ENCODE measurements at regions not wholly inside any gene's neighbourhood (a gene's known extent, or its start where the extent isn't known, plus 50 kb on each side); places are given as distances from the start of the nearest gene placed in this dataset.

DNA sequence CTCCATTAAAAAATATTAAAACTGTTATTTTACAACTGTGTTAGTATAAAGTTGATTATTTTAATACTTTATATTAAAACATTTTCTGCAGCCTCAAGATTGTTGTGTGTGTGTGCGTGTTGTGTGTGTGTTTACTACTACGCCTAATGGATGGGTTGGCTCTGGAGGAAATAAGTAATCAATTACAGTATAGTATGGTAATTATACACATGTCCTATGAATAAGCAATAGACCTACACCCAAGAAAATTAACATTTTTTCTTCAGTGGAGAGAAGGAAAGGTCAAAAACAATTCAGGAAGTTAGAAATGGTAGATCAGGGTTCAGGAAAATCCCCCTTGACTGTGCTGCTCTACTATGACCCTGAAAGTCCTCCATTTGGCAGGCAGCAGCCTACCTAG lies 65.7 kb upstream of the DYRK2 start:
- no peak overlapping the region for H2BK120ac ChIP-seq (ENCODE audit: low read depth, low read length)
- H3K4ac ChIP-seq (ENCODE audit: low read depth, low read length), result no peak overlapping the region
- no peak overlapping the region for H4K8ac ChIP-seq (ENCODE audit: low read depth, low read length)
- no peak overlapping the region for H3K56ac ChIP-seq (ENCODE audit: low read length)
- H2AK5ac ChIP-seq (ENCODE audit: low read length), result no peak overlapping the region
- no peak overlapping the region for H3K4me3 ChIP-seq (ENCODE audit: low read length)
- no peak overlapping the region for H2BK5ac ChIP-seq (ENCODE audit: low read length)
- no peaks in the 10 kb centered on the region for H3K79me2 ChIP-seq (ENCODE audit: control insufficient read depth, insufficient read depth, low read length)
- peaks cover 4% of the 10 kb centered on the region for H3K4me1 ChIP-seq (ENCODE audit: control insufficient read depth, low read depth, low read length)
- no CpG with 5 or more reads among the region's 2 CpGs for WGBS (ENCODE audit: extremely low coverage, insufficient coverage, low lambda C conversion rate)
- no peaks in the 10 kb centered on the region for H3K36me3 ChIP-seq (ENCODE audit: control insufficient read depth, insufficient read depth, low read length)
- H4K5ac ChIP-seq (ENCODE audit: low read length), result no peak overlapping the region
- no peaks in the 10 kb centered on the region for H3K79me1 ChIP-seq (ENCODE audit: low read length)
- H3K4me2 ChIP-seq (ENCODE audit: low read length), result no peak overlapping the region
- no peak overlapping the region for H3K27ac ChIP-seq (ENCODE audit: low read depth, low read length)
- no peak for DNase-seq
- H3K18ac ChIP-seq (ENCODE audit: low read length), result no peak overlapping the region
- no peak overlapping the region for H3K23ac ChIP-seq (ENCODE audit: low read length)
- no peak overlapping the region for H3K9ac ChIP-seq (ENCODE audit: low read length)
- H3K27me3 ChIP-seq (ENCODE audit: insufficient read depth, low read length, poor library complexity), result no peaks in the 10 kb centered on the region
- no peak overlapping the region for H2BK15ac ChIP-seq (replicated peaks; ENCODE audit: low read depth)

DNA sequence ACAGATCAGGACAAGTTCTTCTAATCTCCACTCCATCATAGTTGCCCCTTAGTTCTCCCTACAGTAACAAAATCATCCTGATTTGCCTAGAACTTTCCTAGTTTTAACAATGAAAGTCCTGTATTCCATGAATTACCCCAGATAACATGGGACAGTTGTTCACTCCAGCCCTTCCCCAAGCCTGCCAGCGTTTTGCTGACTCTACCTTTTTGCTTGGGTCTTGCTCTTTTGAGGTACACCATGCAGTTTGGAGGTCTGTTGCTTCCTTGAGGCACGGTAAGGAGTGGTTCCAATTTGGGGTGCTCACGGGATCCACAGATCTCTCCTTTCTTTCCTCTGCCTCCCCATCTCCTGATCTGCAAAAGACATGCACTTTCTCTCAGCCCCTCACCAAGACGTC lies 61.6 kb upstream of the DYRK2 start:
- no peak overlapping the region for H3K4ac ChIP-seq (ENCODE audit: low read depth, low read length)

DNA sequence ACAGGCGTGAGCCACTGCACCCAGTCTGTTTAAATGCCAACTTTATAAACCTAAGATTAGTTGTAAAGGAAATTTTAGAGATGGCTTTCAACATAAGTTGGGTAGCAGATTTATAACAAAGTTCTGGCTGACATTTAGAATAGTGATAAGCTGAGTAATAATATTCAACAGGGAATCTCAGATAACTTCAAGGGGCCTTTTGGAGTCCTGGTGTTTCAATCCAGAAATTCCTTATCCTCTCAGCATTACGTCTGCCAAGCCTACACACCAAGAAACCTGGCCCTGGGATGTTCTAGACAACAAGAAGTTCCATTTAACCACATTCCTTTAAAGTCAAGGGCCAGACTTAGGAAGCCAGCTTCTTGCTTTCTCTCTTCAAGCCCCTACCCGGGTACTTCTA lies 59.5 kb upstream of the DYRK2 start:
- H3K4me1 ChIP-seq (ENCODE audit: control insufficient read depth, low read depth, low read length), result peaks cover 4% of the 10 kb centered on the region
- no peak overlapping the region for H3K56ac ChIP-seq (ENCODE audit: low read length)
- H3K79me2 ChIP-seq (ENCODE audit: control insufficient read depth, insufficient read depth, low read length), result no peaks in the 10 kb centered on the region
- DNase-seq, result no peak
- H4K8ac ChIP-seq (ENCODE audit: low read depth, low read length), result no peak overlapping the region
- H3K4ac ChIP-seq (ENCODE audit: low read depth, low read length), result no peak overlapping the region
- no peak overlapping the region for H3K4me3 ChIP-seq (ENCODE audit: low read length)
- no peak overlapping the region for H2BK5ac ChIP-seq (ENCODE audit: low read length)
- no peaks in the 10 kb centered on the region for H3K79me1 ChIP-seq (ENCODE audit: low read length)
- no peak overlapping the region for H3K27ac ChIP-seq (ENCODE audit: low read depth, low read length)
- no peaks in the 10 kb centered on the region for H3K36me3 ChIP-seq (ENCODE audit: control insufficient read depth, insufficient read depth, low read length)
- no peak overlapping the region for H2BK15ac ChIP-seq (replicated peaks; ENCODE audit: low read depth)
- H3K23ac ChIP-seq (ENCODE audit: low read length), result no peak overlapping the region
- H3K27me3 ChIP-seq (ENCODE audit: insufficient read depth, low read length, poor library complexity), result no peaks in the 10 kb centered on the region
- no CpG with 5 or more reads among the region's 3 CpGs for WGBS (ENCODE audit: extremely low coverage, insufficient coverage, low lambda C conversion rate)
- H4K5ac ChIP-seq (ENCODE audit: low read length), result no peak overlapping the region
- H3K18ac ChIP-seq (ENCODE audit: low read length), result no peak overlapping the region
- H2BK120ac ChIP-seq (ENCODE audit: low read depth, low read length), result no peak overlapping the region
- H3K4me2 ChIP-seq (ENCODE audit: low read length), result no peak overlapping the region
- H2AK5ac ChIP-seq (ENCODE audit: low read length), result no peak overlapping the region
- H3K9ac ChIP-seq (ENCODE audit: low read length), result no peak overlapping the region

More for the DNA sequence above, 61.6 kb upstream of the DYRK2 start:
- no peak overlapping the region for H3K9ac ChIP-seq (ENCODE audit: low read length)
- no peak overlapping the region for H4K8ac ChIP-seq (ENCODE audit: low read depth, low read length)
- H3K27me3 ChIP-seq (ENCODE audit: insufficient read depth, low read length, poor library complexity), result no peaks in the 10 kb centered on the region
- no peak overlapping the region for H3K27ac ChIP-seq (ENCODE audit: low read depth, low read length)
- H3K56ac ChIP-seq (ENCODE audit: low read length), result no peak overlapping the region
- H2BK120ac ChIP-seq (ENCODE audit: low read depth, low read length), result no peak overlapping the region
- no peak overlapping the region for H3K18ac ChIP-seq (ENCODE audit: low read length)
- no peaks in the 10 kb centered on the region for H3K36me3 ChIP-seq (ENCODE audit: control insufficient read depth, insufficient read depth, low read length)
- no peak overlapping the region for H2AK5ac ChIP-seq (ENCODE audit: low read length)
- no peak overlapping the region for H3K4me2 ChIP-seq (ENCODE audit: low read length)
- no peak overlapping the region for H2BK5ac ChIP-seq (ENCODE audit: low read length)
- WGBS (ENCODE audit: extremely low coverage, insufficient coverage, low lambda C conversion rate), result no CpG with 5 or more reads among the region's 4 CpGs
- H4K5ac ChIP-seq (ENCODE audit: low read length), result no peak overlapping the region
- H3K4me3 ChIP-seq (ENCODE audit: low read length), result no peak overlapping the region
- no peak for DNase-seq
- H2BK15ac ChIP-seq (replicated peaks; ENCODE audit: low read depth), result no peak overlapping the region
- no peaks in the 10 kb centered on the region for H3K79me1 ChIP-seq (ENCODE audit: low read length)
- H3K4me1 ChIP-seq (ENCODE audit: control insufficient read depth, low read depth, low read length), result peaks cover 4% of the 10 kb centered on the region
- H3K23ac ChIP-seq (ENCODE audit: low read length), result no peak overlapping the region
- H3K79me2 ChIP-seq (ENCODE audit: control insufficient read depth, insufficient read depth, low read length), result no peaks in the 10 kb centered on the region

DNA sequence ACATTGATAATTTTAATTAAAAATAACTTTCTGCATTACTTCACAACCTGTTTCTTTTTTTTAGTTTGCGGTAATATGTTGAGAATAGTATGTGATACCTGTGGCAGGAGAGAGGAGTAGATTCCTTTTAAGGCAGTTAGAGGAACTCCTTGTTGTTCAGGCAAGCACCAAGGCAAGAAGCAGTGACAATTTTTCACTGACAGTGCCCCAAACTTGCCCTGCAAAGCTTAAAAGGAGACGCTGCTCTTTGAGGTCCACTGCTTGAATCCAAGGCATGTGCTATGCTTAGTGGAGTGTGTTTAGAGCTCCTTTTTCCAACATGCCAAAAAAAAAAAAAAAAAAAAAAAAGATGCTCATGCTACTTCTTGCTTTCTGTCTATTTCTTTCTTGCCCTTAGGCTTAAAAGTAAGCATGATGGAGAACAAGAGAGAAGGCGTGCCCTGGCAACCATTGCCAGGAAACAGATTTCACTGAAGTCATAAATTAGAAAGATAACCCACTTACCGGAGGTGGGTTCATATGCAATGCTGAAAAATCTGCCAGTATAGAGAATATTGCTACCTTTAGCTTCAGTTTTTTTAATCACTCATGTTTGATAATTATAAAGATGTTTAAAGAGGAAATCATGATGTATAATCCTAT lies 58.3 kb upstream of the DYRK2 start:
- H3K56ac ChIP-seq (ENCODE audit: low read length), result no peak overlapping the region
- no CpG with 5 or more reads among the region's 4 CpGs for WGBS (ENCODE audit: extremely low coverage, insufficient coverage, low lambda C conversion rate)

DNA sequence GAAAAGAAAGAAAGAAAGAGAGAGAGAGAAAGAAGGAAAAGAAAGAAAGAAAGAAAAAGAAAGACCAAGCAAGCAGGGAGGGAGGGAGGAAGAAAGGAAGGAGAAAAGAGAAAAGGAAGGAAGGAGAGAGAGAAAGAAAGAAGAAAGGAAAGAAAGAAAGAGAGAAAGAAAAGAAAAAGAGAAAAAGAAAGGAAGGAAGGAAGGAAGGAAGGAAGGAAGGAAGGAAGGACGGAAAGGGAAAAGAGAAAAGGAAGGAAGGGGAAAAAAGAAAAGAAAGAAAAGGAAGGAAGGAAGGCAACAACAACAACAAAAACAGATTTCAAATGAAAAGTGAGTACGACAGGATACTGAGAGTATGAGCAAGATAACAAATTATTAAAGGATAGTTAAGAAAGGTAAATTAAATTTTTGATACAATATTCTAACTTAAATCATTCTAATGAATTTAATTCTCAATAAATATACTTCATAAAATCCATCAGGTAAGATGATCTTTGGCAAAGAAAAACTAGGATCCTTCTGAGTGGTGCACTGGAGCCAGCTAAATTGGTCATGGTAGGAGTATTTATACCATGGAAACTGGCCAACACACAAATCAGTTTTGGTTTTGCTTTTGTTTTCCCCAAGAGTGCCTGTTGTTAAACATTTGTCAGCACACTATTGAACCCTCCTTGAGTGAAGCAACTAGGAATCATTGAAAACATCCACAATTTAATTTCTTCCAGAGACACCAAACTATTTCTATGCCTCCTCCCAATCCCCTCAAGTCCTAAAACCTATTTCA lies 56.1 kb upstream of the DYRK2 start:
- no peak overlapping the region for H2AK5ac ChIP-seq (ENCODE audit: low read length)
- no peaks in the 10 kb centered on the region for H3K27me3 ChIP-seq (ENCODE audit: insufficient read depth, low read length, poor library complexity)
- no peak overlapping the region for H4K8ac ChIP-seq (ENCODE audit: low read depth, low read length)
- WGBS (ENCODE audit: extremely low coverage, insufficient coverage, low lambda C conversion rate), result no CpG with 5 or more reads among the region's 2 CpGs
- H2BK5ac ChIP-seq (ENCODE audit: low read length), result no peak overlapping the region
- H3K36me3 ChIP-seq (ENCODE audit: control insufficient read depth, insufficient read depth, low read length), result no peaks in the 10 kb centered on the region
- H3K27ac ChIP-seq (ENCODE audit: low read depth, low read length), result no peak overlapping the region
- no peak overlapping the region for H3K4ac ChIP-seq (ENCODE audit: low read depth, low read length)
- no peaks in the 10 kb centered on the region for H3K4me1 ChIP-seq (ENCODE audit: control insufficient read depth, low read depth, low read length)
- no peaks in the 10 kb centered on the region for H3K79me2 ChIP-seq (ENCODE audit: control insufficient read depth, insufficient read depth, low read length)
- no peak overlapping the region for H3K23ac ChIP-seq (ENCODE audit: low read length)
- no peak overlapping the region for H3K56ac ChIP-seq (ENCODE audit: low read length)
- H4K5ac ChIP-seq (ENCODE audit: low read length), result no peak overlapping the region
- H2BK120ac ChIP-seq (ENCODE audit: low read depth, low read length), result no peak overlapping the region
- no peak overlapping the region for H2BK15ac ChIP-seq (replicated peaks; ENCODE audit: low read depth)
- H3K4me3 ChIP-seq (ENCODE audit: low read length), result no peak overlapping the region
- H3K4me2 ChIP-seq (ENCODE audit: low read length), result no peak overlapping the region
- H3K79me1 ChIP-seq (ENCODE audit: low read length), result no peaks in the 10 kb centered on the region
- DNase-seq, result no peak
- H3K18ac ChIP-seq (ENCODE audit: low read length), result no peak overlapping the region
- no peak overlapping the region for H3K9ac ChIP-seq (ENCODE audit: low read length)

More for the DNA sequence above, 58.3 kb upstream of the DYRK2 start:
- Histone ChIP-seq H3K4me3 (ENCODE audit: low read length) (no peak overlapping the region), H3K27ac (ENCODE audit: low read depth, low read length) (no peak overlapping the region), H2BK5ac (ENCODE audit: low read length) (no peak overlapping the region), H3K27me3 (ENCODE audit: insufficient read depth, low read length, poor library complexity) (no peaks in the 10 kb centered on the region), H4K8ac (ENCODE audit: low read depth, low read length) (no peak overlapping the region), H3K18ac (ENCODE audit: low read length) (no peak overlapping the region), H2BK15ac (replicated peaks; ENCODE audit: low read depth) (no peak overlapping the region), H3K23ac (ENCODE audit: low read length) (no peak overlapping the region), H3K79me2 (ENCODE audit: control insufficient read depth, insufficient read depth, low read length) (no peaks in the 10 kb centered on the region), H2AK5ac (ENCODE audit: low read length) (no peak overlapping the region), H3K79me1 (ENCODE audit: low read length) (no peaks in the 10 kb centered on the region), H2BK120ac (ENCODE audit: low read depth, low read length) (no peak overlapping the region), H3K9ac (ENCODE audit: low read length) (no peak overlapping the region), H3K4me1 (ENCODE audit: control insufficient read depth, low read depth, low read length) (peaks cover 1% of the 10 kb centered on the region), H3K36me3 (ENCODE audit: control insufficient read depth, insufficient read depth, low read length) (no peaks in the 10 kb centered on the region), H4K5ac (ENCODE audit: low read length) (no peak overlapping the region), H3K4ac (ENCODE audit: low read depth, low read length) (no peak overlapping the region), H3K4me2 (ENCODE audit: low read length) (no peak overlapping the region)
- no peak for DNase-seq

Data from mesendoderm (in vitro differentiated cells).